HG02763 (cell line): ENCODE measurements at regions not wholly inside any gene's neighbourhood (a gene's known extent, or its start where the extent isn't known, plus 50 kb on each side); places are given as distances from the start of the nearest gene placed in this dataset.

Source experiments
- ATAC-seq: cut with Tn5 transposase; IDR thresholded peaks from one replicate; pipeline ENCODE4 v1.9.1; 2021; ENCODE audit warnings: mild to moderate bottlenecking, moderate library complexity; ENCODE audit not compliant: unreplicated experiment

DNA sequence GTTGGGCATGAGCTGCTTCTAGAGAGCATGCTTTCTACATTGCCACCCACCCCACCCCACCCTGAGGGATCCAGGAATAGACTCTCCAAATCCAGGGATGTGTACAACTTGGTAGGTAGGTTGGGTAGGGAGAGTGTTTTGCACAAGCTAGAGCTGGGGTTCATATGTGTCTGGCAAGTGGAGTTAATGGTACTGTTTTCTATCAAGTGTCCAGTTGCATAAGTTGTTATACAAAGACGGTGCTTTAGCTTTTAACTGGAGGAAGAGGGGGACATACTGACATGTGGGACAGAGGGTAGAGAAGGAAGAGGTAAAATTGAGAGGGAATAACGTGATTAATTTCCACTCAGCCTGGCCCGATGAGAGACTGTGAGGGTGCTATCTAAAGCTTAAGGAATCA is 51.0 kb upstream of the TNC start:
- no peak for ATAC-seq

DNA sequence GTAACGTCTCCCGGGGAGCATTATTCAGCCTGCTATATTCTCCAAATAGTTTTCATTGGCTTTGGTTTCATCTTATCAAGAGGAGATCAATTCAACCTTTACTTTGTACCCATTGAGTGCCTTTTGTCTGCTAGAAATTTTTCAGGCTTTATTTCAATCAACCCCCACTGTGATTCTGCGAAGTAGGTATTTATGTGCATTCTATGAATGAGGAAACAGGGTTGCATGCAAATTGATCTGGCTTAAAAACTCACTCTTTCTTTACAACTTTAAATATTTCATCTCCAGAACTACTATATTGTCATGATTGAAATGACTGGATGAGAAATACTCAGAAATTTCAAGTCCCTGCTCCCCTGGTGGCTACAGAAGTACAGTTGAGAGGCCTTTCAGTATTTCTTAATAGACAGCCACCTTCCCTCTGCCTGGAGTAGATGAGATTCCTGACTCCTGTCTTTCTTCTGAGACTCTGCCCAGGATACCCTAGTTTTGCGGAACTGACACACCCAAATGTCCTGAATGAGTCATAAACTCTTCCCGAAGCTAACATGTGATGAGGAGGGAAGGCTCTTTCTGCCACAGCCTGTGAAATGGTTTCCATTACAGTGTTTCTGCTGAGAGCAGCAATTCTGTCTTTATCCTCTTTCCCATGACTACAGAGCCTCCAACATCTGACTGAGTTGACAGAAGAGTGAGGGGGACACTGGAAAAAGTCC is 52.6 kb upstream of the TNC start:
- ATAC-seq, result no peak

DNA sequence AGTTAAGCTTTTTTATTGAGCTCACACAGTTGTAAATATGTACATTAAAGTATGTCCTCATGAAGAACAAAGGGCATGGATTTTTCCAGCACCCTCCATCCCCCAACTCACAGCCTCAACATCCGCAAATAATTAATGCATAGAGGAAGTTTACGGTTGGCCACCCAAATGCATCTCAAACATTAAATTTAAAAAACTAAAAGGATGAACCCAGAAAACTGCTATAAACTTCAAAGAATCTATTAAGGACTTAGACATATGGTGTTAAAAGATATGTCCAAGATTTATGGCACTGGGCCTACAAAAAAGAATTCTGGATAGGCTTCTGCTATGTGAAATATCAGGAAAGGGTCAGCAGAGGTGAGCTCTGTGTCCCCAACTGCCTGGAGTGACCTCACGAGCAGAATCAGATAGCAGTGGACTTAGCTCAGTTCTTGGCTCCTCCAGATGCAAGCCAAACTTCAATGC is 54.0 kb upstream of the TNC start:
- no peak for ATAC-seq

DNA sequence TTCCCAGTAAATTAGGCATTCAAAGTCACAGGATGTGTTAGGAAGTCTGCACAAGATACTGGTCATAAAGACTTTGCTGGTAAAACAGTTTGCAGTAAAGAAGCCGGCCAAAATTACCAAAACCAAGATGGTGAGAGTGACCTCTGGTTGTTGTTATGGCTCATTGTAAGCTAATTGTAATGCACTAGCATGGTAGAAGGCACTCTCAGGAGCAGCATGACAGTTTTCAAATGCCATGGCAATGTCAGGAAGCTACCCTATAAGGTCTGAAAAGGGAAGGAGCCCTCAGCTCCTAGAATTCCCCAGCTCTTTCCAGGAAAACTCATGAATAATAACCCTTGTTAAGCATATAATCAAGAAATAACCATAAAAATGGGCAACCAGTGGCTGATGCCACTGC is 64.3 kb upstream of the TNC start:
- no peak for ATAC-seq

DNA sequence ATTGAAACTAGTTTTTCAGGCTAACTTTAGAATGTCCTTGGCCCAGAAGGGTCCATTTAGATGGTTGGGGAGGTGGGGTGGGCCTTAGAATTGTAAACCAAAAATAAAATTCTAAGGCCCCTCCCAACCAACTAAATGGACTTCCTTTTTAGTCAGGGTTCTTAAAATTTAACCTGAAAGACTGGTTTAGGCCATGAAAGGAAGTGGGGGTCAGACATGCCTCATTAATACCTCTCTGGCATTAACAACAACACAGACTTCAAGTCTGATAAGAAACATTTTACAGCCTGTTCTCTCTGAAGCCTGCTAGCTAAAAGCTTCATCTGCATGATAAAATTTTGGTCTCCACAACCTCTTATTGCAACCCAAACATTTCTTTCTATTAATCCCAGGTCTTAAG is 65.5 kb upstream of the TNC start:
- ATAC-seq, result no peak

DNA sequence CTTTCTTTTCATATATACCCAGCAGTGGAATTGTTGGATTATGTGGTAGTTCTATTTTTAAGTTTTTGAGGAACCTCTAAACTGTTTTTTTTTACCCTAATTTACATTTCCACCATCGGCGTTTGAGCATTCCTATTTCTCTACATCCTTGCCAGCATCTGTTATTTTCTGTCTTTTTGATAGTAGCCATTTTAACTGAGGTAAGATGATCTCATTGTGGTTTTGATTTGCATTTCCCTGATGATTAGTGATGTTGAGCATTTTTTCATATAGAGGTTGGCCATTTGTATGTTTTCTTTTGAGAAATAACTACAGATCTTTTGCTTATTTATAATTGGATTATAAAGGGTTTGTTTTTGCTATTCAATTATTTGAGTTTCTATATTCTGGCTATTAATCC is 71.7 kb upstream of the TNC start:
- no peak for ATAC-seq

DNA sequence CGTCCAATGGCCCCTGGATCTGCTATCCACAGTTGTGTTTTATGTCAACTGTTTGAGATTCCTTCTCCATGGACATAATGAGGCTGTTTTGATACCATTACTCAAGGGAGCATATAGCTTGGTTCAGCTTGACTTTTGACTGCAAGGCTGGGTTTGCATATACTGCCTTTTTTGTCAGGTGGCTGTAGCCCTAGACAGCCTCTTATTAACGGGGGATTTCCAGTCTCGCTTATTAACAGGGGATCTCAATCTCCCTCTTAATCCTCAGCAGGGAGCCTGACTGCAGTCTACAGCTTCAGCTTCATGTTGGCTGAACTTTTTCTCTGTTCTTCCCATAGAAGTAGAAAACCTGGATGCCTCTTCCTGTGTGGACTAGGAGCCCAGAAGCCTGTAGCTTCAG is 73.7 kb upstream of the TNC start:
- no peak for ATAC-seq

DNA sequence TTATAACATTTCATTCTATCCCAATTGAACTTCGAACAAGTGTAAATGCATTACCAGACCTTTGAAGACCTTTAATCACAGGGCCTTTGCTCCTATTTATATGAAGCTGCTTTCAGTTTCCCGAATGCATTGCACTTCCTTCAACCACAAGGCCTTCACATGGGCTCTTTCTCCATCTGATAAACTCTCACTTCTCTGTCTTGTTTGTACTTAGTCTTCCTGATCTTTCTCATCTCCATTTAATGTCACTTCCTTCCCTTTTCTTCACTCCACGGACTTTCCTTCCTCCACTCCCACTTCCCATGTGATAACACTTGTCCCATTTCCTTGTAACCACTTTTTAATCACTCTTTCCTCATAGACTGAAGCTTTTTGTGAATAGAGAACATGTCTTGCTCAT is 74.3 kb upstream of the TNC start:
- ATAC-seq, result no peak

DNA sequence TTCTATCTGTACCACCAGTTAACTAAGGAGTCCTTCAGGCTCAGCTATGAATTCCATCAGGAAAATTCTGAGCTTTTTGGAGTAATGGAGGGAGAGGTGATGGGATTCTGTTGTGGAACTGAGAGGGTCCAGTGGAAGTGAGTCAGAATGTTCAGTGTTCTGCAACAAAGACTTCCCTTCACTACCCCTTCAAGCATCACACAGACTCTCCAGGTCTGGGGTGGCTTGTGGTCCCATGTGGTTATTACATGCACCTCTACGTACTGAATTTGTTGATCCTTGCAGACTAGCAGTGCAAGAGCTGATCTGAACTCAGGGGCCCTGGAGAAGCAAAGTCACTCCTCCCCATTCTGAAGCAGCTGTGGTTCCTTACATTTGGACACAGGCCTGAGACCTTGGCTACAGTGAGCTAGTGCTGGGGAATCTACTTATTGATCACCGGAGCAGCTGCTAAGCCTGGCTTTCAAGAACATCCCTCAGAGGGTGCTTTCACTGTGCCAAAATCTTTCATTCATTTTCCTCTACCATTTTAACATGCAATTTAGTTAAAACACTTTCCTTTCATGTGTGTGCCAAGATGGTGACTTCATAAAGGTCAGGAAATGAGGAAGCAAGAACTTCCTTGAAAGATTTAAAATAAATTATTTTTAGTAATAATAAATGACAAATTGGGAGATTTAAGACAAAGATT is 75.0 kb upstream of the TNC start:
- no peak for ATAC-seq

DNA sequence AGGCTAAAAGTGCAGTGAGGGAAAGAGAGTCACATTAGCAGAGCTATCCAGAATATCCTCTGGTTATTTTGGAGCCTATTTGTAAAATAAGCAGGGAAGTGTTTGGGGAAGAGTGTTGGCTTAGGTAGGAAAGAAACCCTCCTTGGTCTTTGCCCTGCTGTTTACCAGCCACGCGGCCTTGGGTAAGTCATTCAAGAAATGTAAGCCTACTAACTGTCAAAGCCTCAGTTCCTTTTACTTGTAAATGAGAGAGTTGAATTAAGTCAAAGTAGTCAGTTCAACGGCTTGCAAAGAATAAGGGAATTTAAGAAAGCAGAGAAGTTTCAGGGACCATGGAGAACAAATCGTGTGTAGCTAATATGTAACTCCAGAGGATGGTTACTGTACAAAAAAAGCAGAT is 75.8 kb upstream of the TNC start:
- no peak for ATAC-seq

DNA sequence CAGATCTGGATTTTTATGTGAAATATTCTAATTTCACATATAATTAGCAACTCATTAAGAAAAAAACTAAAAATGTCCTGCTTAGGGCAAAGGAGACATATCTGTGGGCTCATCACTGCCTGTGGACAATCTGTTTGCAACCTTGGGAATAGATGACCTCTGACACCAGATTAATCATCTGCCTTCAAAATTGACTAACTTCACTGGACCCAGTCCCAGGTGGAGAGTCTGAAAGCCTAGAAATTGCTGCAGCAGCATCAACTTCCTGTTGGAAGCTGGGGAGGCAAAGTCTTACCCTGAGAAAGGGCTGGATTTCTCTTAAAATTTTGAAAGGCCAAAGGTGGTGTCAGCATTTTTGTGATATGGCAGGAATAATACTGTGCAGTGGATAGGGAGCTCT is 76.3 kb upstream of the TNC start:
- no peak for ATAC-seq

DNA sequence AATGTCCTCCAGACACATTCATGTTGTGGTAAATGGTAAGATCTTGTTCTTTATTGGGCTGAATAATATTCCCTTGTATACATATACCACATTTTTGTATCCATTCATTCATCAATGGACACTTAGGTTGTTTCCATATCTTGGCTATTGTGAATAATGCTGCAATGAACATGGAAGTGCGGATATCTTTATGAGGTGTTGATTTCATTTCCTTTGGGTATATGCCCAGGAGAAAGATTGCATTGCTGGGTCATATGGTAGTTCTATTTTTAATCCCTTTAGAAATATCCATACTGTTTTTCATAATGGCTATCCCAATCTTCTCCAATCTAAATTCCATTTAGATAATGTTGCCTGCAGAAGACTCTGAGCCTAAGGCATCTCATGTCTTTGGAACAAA is 78.0 kb upstream of the TNC start:
- no peak for ATAC-seq

DNA sequence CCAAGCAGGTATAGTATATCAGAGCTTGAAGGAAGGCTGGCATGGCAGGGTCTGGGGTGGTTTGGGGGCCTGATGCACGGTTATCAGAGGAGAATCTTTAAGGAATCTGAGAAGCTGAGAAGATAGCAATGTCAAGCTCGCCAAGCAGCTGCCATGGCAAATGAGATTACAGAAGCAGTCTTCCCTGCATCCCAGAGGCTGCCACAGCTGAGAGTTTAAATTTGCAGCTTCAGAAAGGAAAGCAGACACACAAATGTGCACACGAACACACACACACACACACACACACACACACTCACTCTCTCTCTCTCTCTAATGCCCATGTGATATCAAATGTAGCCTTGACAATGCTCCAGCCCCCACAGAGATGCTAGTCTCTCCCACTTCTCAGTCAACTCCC is 79.0 kb upstream of the TNC start:
- ATAC-seq, result no peak

DNA sequence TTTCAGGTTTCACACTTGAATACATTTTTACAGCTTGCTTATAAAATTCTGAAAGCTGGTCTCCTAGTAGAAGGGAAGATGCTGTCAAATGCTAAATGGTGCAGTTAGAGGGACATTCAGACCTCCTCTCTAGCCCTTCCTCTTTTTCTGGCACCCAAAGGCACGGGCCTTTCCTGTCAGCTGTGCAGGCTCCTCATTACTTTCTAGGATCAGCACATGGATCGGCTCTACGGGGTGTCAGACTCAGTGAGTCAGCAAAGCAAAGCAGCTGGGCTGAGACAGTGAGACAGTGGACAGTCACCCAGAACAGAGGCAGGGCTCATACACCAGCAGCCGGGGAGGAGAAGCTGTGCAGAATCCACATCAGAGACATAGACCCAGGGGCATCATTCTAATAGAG is 80.0 kb upstream of the TNC start:
- ATAC-seq, result no peak

DNA sequence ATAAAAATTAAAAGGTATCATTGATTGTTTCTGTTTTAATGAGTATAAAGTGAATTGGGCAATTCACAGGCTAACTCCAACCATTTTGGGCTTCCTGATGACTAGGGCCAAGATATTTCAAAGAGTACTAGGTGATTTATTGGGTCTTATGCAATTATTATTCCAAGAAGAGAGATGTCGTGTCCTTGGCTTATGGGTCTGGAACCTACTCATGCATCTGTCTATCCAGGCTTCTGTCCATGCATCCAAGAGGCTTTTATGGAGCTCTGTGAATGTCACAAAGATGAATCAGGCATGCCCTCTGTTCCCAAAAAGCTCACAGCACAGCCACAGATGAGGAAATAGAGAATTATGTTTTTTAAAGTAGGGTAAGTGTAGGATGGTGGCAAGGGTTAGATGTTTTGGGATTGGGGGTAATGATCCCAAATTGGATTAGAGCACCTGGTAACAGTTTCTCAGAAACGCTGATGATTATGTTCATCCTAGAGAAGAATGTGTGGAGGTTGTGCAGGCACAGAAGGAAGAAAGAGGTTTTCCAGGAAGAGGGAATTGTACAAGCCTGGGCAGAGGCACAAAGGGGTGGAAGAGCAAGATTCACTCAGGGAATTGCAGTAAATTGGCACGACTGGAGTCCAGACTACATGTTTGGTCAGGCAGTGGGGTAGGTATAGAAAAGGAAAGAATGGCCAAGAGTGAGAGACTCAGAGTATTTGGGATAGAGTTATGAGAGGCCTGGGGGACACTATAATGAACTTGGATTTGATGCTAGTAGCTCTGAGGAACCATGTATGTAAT is 83.0 kb upstream of the TNC start:
- ATAC-seq, result no peak

DNA sequence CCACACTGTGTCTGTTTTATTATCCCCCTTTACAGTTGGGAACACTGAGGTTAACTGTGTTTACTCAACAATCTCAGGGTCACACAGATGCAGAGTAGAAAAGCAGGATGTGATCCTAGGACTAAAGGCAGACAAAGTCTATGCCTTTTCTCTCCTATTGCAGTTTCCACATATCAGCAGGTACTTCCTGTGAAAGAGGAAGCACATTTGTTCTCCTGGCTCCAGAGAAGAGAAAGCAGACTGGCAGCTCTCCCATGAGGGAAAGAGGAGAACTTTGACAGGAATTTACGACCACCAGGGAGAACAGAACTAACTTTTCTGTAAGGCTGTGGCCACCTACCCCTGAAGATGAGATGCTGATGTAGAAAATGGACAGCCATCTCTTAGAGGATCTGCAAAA is 84.2 kb upstream of the TNC start:
- no peak for ATAC-seq

DNA sequence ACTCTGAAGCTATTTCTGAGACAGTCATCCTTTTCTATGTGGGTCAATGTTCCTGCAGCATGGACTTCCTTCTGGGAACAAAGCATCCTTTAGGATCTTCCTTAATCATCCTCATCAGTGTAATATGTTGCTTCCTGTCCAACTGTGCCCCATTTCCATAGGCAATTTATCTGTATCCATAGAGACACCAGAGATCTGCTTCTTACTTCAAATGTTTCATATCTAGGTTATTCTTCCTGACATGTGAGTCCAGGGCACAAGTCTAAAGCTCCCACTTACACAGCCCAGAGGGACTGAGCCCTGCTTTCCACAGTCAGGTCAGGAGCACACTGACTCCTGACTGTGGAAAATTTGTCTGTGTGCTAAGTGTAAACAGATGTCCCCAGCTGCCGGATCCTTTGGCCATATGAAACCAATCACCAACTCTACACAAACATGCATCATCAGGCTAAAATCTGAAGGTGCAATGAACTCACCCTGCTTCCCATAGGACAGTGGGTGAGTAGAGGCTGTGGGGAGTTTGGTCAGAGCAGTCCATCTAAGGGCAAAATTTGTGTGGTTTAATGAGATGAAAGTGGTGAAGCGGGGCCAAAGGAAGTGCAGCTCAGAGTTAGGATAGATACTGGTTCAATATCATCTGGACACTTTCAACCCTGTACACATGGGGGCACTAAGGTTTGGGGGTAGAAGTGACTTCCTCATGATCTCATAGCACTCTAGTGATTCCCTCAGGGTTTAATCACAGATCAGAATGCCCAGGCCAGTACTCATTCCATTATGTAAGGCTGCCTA is 85.2 kb upstream of the TNC start:
- no peak for ATAC-seq

DNA sequence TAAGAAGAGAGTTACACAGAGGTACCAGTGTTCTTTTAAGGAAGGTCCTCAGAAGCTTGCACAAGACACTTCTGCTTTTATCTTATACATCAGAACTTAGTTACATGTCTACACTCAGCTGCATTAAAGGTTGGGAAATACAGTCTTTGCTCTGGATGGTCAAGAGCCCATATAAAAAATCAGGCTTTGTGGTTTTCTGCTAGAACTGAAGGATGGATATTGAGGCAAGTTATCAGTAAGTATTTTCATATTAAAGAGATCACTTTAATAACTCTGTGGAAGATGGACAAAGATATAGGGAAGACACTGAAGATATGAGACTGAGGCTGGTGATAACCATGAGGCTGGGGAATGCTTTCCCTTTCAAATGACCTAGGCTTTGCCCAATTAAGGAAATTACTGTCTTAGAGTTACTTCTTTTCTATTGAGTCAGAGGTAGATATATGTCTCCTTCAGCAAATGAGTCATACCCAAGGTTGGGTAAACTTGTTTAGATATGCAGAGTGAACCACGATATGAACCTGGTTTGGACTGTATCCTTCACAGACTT is 87.0 kb upstream of the TNC start:
- peak; percentile 37 for ATAC-seq

DNA sequence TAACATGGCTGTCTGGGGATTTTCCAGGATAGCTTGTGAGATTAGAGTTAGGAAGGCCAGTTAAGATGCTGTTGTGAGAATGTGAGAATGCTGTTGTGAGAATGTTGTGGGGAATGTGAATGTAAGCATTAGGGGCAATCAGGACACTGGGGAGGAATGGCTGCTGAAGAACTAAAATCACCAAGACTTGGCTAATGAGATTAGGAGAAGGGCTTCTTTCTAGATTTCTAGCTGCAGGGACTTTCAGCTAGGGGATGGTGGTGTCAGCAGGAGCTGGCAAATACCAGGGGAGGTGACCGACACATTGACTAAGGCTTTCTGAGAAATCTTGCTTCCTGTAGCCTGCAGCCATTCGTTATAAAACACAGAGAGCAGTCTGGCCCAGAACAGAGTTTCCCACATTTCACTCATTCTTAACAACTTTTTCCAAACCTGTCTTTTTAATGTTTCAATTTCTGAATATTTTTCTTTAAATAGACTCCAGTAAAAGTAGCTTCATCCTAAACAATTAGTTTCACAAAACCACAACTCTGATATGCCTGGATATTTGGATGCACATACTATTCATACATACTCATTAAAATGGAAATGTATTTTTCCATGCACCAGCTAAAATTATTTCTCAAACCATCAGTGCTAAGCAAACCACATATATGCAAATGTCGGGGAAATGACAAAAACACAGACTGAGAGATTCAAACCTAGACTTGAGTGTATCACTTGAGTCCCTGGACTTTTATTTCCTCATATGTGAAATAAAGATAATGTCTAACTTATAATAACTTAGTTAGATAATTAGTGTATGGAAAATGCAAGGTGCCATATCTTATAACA is 89.3 kb upstream of the TNC start:
- peak; percentile 37 for ATAC-seq

DNA sequence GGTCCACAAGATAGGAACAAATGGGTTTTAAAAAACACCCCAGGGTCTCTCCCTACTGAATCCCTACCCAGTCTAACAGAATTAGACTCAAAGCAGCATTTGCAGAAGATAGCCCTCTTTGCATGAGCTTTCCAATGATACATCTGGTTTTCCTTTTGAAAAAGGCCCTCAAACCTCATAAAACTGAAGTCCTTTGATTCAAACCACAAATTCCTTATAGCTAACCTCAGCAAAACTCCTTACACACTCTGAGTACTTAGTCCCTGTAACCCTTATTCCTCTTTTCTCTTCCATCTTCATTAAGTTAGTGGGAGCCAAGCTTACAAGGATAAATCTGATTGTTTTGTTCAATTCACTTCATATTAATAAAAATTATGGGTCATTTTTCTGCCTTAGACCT is 90.5 kb upstream of the TNC start:
- no peak for ATAC-seq
